Peyer's patch (tissue), 4 donors: ENCODE measurements at regions not wholly inside any gene's neighbourhood (a gene's known extent, or its start where the extent isn't known, plus 50 kb on each side); places are given as distances from the start of the nearest gene placed in this dataset.

Source experiments
- DNase-seq, 3 donors: peaks; one replicate each; pipeline ENCODE4 v3.0.0-alpha.2; 2017 to 2019
- H3K27ac ChIP-seq, 4 donors: fragments of 200-600 bp; sonication (generic); one replicate each; pipeline ENCODE4 v1.5.1; 2016 to 2019
- H3K27me3 ChIP-seq, 2 donors: fragments of 200-600 bp; sonication (generic); one replicate each; pipeline ENCODE4 v1.5.1; 2019
- H3K36me3 ChIP-seq, 3 donors: fragments of 200-600 bp; sonication (generic); one replicate each; pipeline ENCODE4 v1.5.1; 2016 to 2019
- H3K4me1 ChIP-seq, 4 donors: fragments of 200-600 bp; sonication (generic); one replicate each; pipeline ENCODE4 v1.5.1; 2016 to 2019
- H3K4me3 ChIP-seq, 4 donors: fragments of 200-600 bp; sonication (generic); 1 replicate in 3 of 4; 2 replicates in 1 of 4; pipeline ENCODE4 v1.5.1; 2016 to 2019; ENCODE audit warnings: mild to moderate bottlenecking in 1 of 4
- H3K9me3 ChIP-seq, 4 donors: fragments of 200-600 bp; sonication (generic); one replicate each; pipeline ENCODE4 v1.5.1; 2016 to 2019; ENCODE audit warnings: mild to moderate bottlenecking in 1 of 4
- POLR2A ChIP-seq, 2 donors: fragments of 450-650 bp; IDR thresholded peaks; one replicate each; pipeline ENCODE4 v1.5.1; 2017; ENCODE audit warnings: antibody characterized with exemption in 2 of 2, mild to moderate bottlenecking in 2 of 2, moderate library complexity in 2 of 2
- TF ChIP-seq, protein P1 (sequence below), 6 experiments: fragments of 450-650 bp in 4 of 6; fragments of 200-600 bp in 2 of 6; sonication (generic) in 1 of 6; IDR thresholded peaks; one replicate each; pipeline ENCODE4 v1.5.1; 2017 to 2019; ENCODE audit warnings: antibody characterized with exemption in 6 of 6, mild to moderate bottlenecking in 3 of 6, moderate library complexity in 1 of 6

DNA sequence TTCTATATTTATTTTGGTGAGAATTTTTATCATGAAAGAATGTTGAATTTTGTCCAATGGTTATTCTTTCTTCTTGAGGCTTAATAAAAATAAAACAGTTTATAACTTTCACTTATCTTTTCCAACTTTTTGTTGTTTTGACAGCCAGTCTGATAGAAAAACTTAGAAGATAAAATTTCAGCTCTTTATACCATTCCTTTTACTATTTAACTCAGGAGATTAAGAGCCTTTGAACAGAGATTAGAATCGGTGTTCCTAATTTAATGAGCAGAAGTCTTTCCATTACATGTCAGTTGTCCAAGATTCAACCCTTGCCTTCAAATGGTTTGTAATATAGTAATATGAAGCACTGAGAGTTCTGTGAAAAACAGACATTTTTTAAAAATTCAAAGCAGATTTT lies 97.8 kb upstream of the SEC61G start:
- H3K27ac ChIP-seq: no peak overlapping the region
- TF ChIP-seq POLR2A (IDR thresholded peaks at IDR 0.05): no peak
- TF ChIP-seq, protein P1, sequence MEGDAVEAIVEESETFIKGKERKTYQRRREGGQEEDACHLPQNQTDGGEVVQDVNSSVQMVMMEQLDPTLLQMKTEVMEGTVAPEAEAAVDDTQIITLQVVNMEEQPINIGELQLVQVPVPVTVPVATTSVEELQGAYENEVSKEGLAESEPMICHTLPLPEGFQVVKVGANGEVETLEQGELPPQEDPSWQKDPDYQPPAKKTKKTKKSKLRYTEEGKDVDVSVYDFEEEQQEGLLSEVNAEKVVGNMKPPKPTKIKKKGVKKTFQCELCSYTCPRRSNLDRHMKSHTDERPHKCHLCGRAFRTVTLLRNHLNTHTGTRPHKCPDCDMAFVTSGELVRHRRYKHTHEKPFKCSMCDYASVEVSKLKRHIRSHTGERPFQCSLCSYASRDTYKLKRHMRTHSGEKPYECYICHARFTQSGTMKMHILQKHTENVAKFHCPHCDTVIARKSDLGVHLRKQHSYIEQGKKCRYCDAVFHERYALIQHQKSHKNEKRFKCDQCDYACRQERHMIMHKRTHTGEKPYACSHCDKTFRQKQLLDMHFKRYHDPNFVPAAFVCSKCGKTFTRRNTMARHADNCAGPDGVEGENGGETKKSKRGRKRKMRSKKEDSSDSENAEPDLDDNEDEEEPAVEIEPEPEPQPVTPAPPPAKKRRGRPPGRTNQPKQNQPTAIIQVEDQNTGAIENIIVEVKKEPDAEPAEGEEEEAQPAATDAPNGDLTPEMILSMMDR (IDR thresholded peaks at IDR 0.05): no peak
- H3K27me3 ChIP-seq: no peaks in the 10 kb centered on the region
- H3K4me1 ChIP-seq: no peaks in the 10 kb centered on the region
- no peak overlapping the region for H3K4me3 ChIP-seq
- no peak for DNase-seq
- no peaks in the 10 kb centered on the region for H3K9me3 ChIP-seq
- H3K36me3 ChIP-seq: no peaks in the 10 kb centered on the region

DNA sequence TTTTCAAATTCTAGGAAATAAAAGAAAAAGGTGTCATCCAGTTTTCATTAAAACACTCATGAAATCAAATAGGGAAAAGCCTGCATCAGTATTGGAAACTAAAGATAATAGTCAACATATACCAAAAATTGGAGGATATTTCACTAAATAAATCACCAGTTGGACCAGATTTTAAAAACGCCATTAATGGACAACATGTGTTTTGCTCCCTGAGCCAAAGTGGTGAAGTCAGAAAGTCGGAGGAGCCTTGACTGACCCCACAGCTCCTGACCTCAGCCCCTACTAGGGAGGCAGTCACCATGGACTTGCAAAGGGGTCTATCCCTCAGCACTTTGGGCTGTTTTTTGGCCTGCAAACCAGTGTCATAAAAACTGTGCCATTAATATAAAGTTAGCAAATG lies 98.3 kb upstream of the SEC61G start:
- Histone ChIP-seq H3K4me3 (no peak overlapping the region), H3K27ac (no peak overlapping the region), H3K27me3 (no peaks in the 10 kb centered on the region), H3K36me3 (no peaks in the 10 kb centered on the region), H3K4me1 (no peaks in the 10 kb centered on the region), H3K9me3 (no peaks in the 10 kb centered on the region)
- DNase-seq: no peak
- TF ChIP-seq, protein P1 (IDR thresholded peaks at IDR 0.05): no peak
- no peak for TF ChIP-seq POLR2A (IDR thresholded peaks at IDR 0.05)

DNA sequence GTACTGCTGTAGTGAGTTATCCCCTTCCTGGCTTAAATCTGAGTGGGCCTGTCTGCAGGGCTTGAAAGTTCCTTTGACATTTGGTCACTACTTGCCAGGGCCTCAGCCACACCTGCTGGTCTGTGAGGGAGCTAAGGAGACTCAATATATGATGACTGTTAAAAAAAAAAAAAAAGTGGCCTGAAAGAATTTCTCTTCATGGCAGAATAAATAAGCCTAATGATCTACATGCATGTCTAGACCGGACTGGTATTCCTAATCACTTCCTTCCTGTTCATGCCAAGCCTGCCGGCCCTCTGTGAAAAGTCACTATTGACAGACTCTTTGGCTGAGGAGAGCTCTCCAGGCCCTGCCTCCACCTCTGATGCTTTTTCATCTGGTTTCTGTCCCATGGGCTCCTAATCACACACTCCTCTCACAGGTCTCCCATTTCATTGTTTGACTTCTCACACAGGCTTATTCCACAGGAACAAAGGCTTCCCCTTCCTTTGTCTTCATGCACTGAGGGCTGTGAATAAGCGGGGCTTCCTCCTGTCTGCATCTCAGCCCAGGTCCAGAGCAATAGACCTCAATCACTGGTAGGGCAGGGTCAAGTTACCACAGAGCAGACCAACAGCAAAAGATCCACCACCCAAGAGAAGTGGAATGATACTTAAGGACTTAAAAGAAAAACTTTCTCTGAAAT lies 99.1 kb upstream of the SEC61G start:
- TF ChIP-seq POLR2A (IDR thresholded peaks at IDR 0.05): no peak
- TF ChIP-seq, protein P1 (IDR thresholded peaks at IDR 0.05): no peak
- H3K4me3 ChIP-seq: no peak overlapping the region
- no peaks in the 10 kb centered on the region for H3K4me1 ChIP-seq
- no peaks in the 10 kb centered on the region for H3K36me3 ChIP-seq
- no peak overlapping the region for H3K27ac ChIP-seq
- no peaks in the 10 kb centered on the region for H3K27me3 ChIP-seq
- no peak for DNase-seq
- H3K9me3 ChIP-seq: no peaks in the 10 kb centered on the region

DNA sequence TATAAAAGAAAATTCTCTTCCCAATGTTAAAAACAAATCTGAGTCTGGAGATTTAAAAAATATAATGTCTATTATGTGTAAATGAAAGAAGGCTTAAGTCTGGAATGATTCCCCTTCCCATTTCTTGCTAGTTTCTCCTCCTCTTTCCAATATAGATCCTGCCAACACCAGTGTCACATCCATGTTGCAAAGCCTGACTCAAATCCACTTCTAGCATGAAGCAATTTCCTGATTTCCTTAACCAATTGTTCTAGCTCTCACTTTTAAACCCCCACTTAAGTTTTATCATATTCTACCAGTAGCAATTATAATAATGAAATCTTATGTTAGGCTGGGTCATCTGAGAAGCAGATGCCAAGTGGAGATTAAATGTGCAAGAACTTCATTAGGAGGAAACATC lies 100.1 kb upstream of the SEC61G start:
- DNase-seq: no peak
- Histone ChIP-seq H3K27me3 (no peaks in the 10 kb centered on the region), H3K36me3 (no peaks in the 10 kb centered on the region), H3K27ac (no peak overlapping the region), H3K4me3 (no peak overlapping the region), H3K9me3 (no peaks in the 10 kb centered on the region), H3K4me1 (no peaks in the 10 kb centered on the region)
- TF ChIP-seq POLR2A (IDR thresholded peaks at IDR 0.05): no peak
- TF ChIP-seq, protein P1 (IDR thresholded peaks at IDR 0.05): no peak

DNA sequence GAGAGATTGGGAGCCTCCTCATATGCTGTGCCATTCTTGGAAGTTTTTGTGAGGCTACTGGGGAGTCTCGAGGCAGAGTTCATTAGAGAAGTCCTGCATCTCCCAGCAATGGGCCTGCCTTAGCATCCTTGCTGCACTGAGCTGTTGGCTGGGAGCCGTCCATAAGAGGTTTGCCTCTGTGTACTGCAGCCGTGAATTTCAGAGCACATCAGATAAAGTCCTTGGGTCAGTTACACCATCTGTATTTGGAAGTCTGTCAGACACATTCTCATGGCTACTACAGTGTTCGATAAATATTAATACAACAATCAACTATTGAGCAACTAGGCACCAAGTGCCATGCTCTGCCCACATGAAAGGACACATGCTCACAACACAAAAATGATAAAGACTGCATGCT lies 100.5 kb upstream of the SEC61G start:
- H3K9me3 ChIP-seq: no peaks in the 10 kb centered on the region
- no peak overlapping the region for H3K4me3 ChIP-seq
- H3K27ac ChIP-seq: no peak overlapping the region
- no peaks in the 10 kb centered on the region for H3K27me3 ChIP-seq
- no peaks in the 10 kb centered on the region for H3K36me3 ChIP-seq
- TF ChIP-seq, protein P1 (IDR thresholded peaks at IDR 0.05): no peak
- TF ChIP-seq POLR2A (IDR thresholded peaks at IDR 0.05): no peak
- H3K4me1 ChIP-seq: no peaks in the 10 kb centered on the region
- no peak for DNase-seq
